RKO (cell line): ENCODE measurements at regions not wholly inside any gene's neighbourhood (a gene's known extent, or its start where the extent isn't known, plus 50 kb on each side); places are given as distances from the start of the nearest gene placed in this dataset.

ENCODE experiments used
- DNase-seq: peaks from one replicate; pipeline ENCODE4 v3.0.0-alpha.2; 2016; ENCODE audit warnings: low spot score

GRCh38 chr3:188041193-188041592, 112.8 kb upstream of the LPP start:
- no peak for DNase-seq

GRCh38 chr3:188041895-188042294, 112.1 kb upstream of the LPP start:
- DNase-seq, result no peak

- DNase-seq, result no peak
These were observed 111.5 kb upstream of the LPP start for GRCh38 chr3:188042466-188042865.

- DNase-seq, result no peak
These were observed 110.1 kb upstream of the LPP start for GRCh38 chr3:188043891-188044290.

- DNase-seq, result no peak
These were observed 107.3 kb upstream of the LPP start for GRCh38 chr3:188046561-188047211.

GRCh38 chr3:188047536-188047935, 106.4 kb upstream of the LPP start:
- DNase-seq, result no peak

GRCh38 chr3:188049606-188050530, 104.1 kb upstream of the LPP start:
- DNase-seq, result no peak

- no peak for DNase-seq
These were observed 102.2 kb upstream of the LPP start for GRCh38 chr3:188051801-188052168.

- no peak for DNase-seq
These were observed 101.6 kb upstream of the LPP start for GRCh38 chr3:188052169-188053035.

- DNase-seq, result no peak
These were observed 101.0 kb upstream of the LPP start for GRCh38 chr3:188053036-188053340.

- DNase-seq, result no peak
These were observed 100.1 kb upstream of the LPP start for GRCh38 chr3:188053710-188054380.

GRCh38 chr3:188054541-188054940, 99.4 kb upstream of the LPP start:
- no peak for DNase-seq

- DNase-seq, result no peak
These were observed 98.6 kb upstream of the LPP start for GRCh38 chr3:188055388-188055787.

GRCh38 chr3:188057124-188057523, 96.8 kb upstream of the LPP start:
- no peak for DNase-seq

GRCh38 chr3:188058569-188059184, 95.3 kb upstream of the LPP start:
- no peak for DNase-seq

- DNase-seq, result no peak
These were observed 94.6 kb upstream of the LPP start for GRCh38 chr3:188059351-188059750.

- DNase-seq, result no peak
These were observed 93.6 kb upstream of the LPP start for GRCh38 chr3:188060264-188060835.

GRCh38 chr3:188060840-188061544, 93.0 kb upstream of the LPP start:
- peak; percentile 29 for DNase-seq

GRCh38 chr3:188062216-188062615, 91.7 kb upstream of the LPP start:
- no peak for DNase-seq

GRCh38 chr3:188064831-188065493, 89.0 kb upstream of the LPP start:
- no peak for DNase-seq
